Osteocyte (in vitro differentiated cells): ENCODE measurements at regions not wholly inside any gene's neighbourhood (a gene's known extent, or its start where the extent isn't known, plus 50 kb on each side); places are given as distances from the start of the nearest gene placed in this dataset.

Source experiments
- DNase-seq: peaks from one replicate; pipeline ENCODE4 v3.0.0; 2021; ENCODE audit warnings: mixed read lengths; ENCODE audit not compliant: unreplicated experiment; ENCODE audit errors: extremely low spot score
- H3K27ac Mint-ChIP-seq: one replicate; pipeline ENCODE4 v1.8.0; 2021; ENCODE audit warnings: mild to moderate bottlenecking, mixed read lengths; ENCODE audit not compliant: unreplicated experiment
- H3K27me3 Mint-ChIP-seq: one replicate; pipeline ENCODE4 v1.8.0; 2021; ENCODE audit warnings: mixed read lengths; ENCODE audit not compliant: unreplicated experiment
- H3K36me3 Mint-ChIP-seq: one replicate; pipeline ENCODE4 v1.8.0; 2021; ENCODE audit warnings: mixed read lengths; ENCODE audit not compliant: unreplicated experiment
- H3K4me1 Mint-ChIP-seq: one replicate; pipeline ENCODE4 v1.8.0; 2021; ENCODE audit warnings: mixed read lengths; ENCODE audit not compliant: unreplicated experiment
- H3K4me3 Mint-ChIP-seq: one replicate; pipeline ENCODE4 v1.8.0; 2021; ENCODE audit warnings: mild to moderate bottlenecking, moderate library complexity, mixed read lengths; ENCODE audit not compliant: unreplicated experiment
- H3K9me3 Mint-ChIP-seq: one replicate; pipeline ENCODE4 v1.8.0; 2021; ENCODE audit warnings: mixed read lengths; ENCODE audit not compliant: unreplicated experiment
- TF ChIP-seq, protein P1 (sequence below): fragments of 200-600 bp; sonication (generic); IDR thresholded peaks from 2 replicates; pipeline ENCODE4 v1.5.0; 2021; ENCODE audit warnings: antibody characterized with exemption, mild to moderate bottlenecking, moderate library complexity

- TF ChIP-seq, protein P1, sequence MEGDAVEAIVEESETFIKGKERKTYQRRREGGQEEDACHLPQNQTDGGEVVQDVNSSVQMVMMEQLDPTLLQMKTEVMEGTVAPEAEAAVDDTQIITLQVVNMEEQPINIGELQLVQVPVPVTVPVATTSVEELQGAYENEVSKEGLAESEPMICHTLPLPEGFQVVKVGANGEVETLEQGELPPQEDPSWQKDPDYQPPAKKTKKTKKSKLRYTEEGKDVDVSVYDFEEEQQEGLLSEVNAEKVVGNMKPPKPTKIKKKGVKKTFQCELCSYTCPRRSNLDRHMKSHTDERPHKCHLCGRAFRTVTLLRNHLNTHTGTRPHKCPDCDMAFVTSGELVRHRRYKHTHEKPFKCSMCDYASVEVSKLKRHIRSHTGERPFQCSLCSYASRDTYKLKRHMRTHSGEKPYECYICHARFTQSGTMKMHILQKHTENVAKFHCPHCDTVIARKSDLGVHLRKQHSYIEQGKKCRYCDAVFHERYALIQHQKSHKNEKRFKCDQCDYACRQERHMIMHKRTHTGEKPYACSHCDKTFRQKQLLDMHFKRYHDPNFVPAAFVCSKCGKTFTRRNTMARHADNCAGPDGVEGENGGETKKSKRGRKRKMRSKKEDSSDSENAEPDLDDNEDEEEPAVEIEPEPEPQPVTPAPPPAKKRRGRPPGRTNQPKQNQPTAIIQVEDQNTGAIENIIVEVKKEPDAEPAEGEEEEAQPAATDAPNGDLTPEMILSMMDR, result no peak
Observed at GRCh38 chr16:6946106-6946505, 386.5 kb upstream of the RBFOX1 start.

DNA sequence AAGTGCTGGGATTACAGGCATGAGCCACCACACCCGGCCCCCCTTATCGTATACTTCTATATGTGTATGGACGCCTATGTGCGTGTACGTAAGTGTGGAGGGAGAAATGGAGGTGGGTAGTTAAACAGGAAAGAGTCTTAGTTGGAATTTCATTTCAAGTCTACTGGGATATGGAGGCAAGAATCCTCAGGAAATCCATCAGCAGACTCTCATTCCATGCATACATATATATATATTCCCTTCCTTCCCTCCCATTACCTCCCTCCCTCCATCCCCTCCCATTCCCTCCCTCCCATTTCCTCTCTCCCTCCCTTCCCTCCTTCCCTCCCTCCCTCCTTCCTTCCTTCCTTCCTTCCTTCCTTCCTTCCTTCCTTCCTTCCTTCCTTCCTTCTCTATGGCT is 391.7 kb upstream of the RBFOX1 start:
- Mint-ChIP-seq H3K4me3 (no peak overlapping the region), H3K4me1 (no peaks in the 10 kb centered on the region), H3K27me3 (no peaks in the 10 kb centered on the region), H3K27ac (no peak overlapping the region), H3K36me3 (no peaks in the 10 kb centered on the region), H3K9me3 (peaks cover 30% of the 10 kb centered on the region)
- TF ChIP-seq, protein P1, result no peak
- DNase-seq, result no peak

More at GRCh38 chr16:6946106-6946505, 386.5 kb upstream of the RBFOX1 start:
- no peaks in the 10 kb centered on the region for H3K36me3 Mint-ChIP-seq
- no peaks in the 10 kb centered on the region for H3K27me3 Mint-ChIP-seq
- DNase-seq, result no peak
- no peaks in the 10 kb centered on the region for H3K4me1 Mint-ChIP-seq
- H3K4me3 Mint-ChIP-seq, result no peak overlapping the region
- peaks cover 35% of the 10 kb centered on the region for H3K9me3 Mint-ChIP-seq
- H3K27ac Mint-ChIP-seq, result no peak overlapping the region

- H3K4me3 Mint-ChIP-seq, result no peak overlapping the region
- DNase-seq, result no peak
- H3K27ac Mint-ChIP-seq, result no peak overlapping the region
- no peaks in the 10 kb centered on the region for H3K27me3 Mint-ChIP-seq
- TF ChIP-seq, protein P1, result no peak
- peaks cover 40% of the 10 kb centered on the region for H3K9me3 Mint-ChIP-seq
- no peaks in the 10 kb centered on the region for H3K36me3 Mint-ChIP-seq
- H3K4me1 Mint-ChIP-seq, result no peaks in the 10 kb centered on the region
Observed at GRCh38 chr16:6937641-6938040, 395.0 kb upstream of the RBFOX1 start.

- TF ChIP-seq, protein P1, result no peak
- DNase-seq, result no peak
- peaks cover 67% of the 10 kb centered on the region for H3K9me3 Mint-ChIP-seq
- H3K36me3 Mint-ChIP-seq, result no peaks in the 10 kb centered on the region
- no peak overlapping the region for H3K4me3 Mint-ChIP-seq
- H3K27me3 Mint-ChIP-seq, result no peaks in the 10 kb centered on the region
- no peak overlapping the region for H3K27ac Mint-ChIP-seq
- no peaks in the 10 kb centered on the region for H3K4me1 Mint-ChIP-seq
Observed at GRCh38 chr16:6932871-6933385, 399.7 kb upstream of the RBFOX1 start.

DNA sequence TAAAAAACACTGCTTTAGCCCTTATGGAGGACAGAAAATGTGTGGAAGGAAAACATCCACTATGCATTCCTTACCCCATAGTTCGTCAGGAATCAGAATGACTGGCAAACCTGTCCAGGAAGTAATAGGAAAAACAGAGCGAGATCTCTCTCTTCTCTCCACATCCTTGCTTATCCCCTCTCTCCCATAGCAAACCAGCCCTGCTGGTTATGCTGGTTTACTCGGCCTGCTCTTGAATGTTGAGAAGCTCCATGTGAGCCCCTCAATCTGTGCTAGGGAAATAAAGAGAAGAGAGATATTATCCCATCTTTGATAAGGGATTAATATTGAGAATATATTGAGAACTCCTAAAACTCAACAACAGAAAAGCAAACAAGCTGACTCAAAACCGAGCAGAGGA is 402.8 kb upstream of the RBFOX1 start:
- Mint-ChIP-seq H3K9me3 (peaks cover 58% of the 10 kb centered on the region), H3K4me3 (no peak overlapping the region), H3K4me1 (no peaks in the 10 kb centered on the region), H3K27me3 (no peaks in the 10 kb centered on the region), H3K36me3 (no peaks in the 10 kb centered on the region), H3K27ac (no peak overlapping the region)
- DNase-seq, result no peak
- TF ChIP-seq, protein P1, result no peak
